ENCODE measurements at regions not wholly inside any gene's neighbourhood (a gene's known extent, or its start where the extent isn't known, plus 50 kb on each side); places are given as distances from the start of the nearest gene placed in this dataset.

GRCh38 chr5:164202338-164202737, 696.9 kb downstream of the MAT2B start:
- Histone ChIP-seq H3K36me3 (no peaks in the 10 kb centered on the region), H3K4me1 (no peaks in the 10 kb centered on the region), H3K4me3 (no peak overlapping the region), H3K9me3 (no peaks in the 10 kb centered on the region), H3K27ac (no peak overlapping the region), H3K27me3 (no peaks in the 10 kb centered on the region)
- no peak for TF ChIP-seq CTCF (IDR thresholded peaks at IDR 0.05)
- DNase-seq (no peak), ATAC-seq (no peak)
- intact Hi-C loops (cut with DNase I) = no loop called here

- TF ChIP-seq CTCF (IDR thresholded peaks at IDR 0.05) = no peak
- no peaks in the 10 kb centered on the region for H3K27me3 ChIP-seq
- intact Hi-C loops (cut with DNase I) = no loop called here
- no peak overlapping the region for H3K4me3 ChIP-seq
- no peaks in the 10 kb centered on the region for H3K4me1 ChIP-seq
- H3K36me3 ChIP-seq = no peaks in the 10 kb centered on the region
- no peaks in the 10 kb centered on the region for H3K9me3 ChIP-seq
- H3K27ac ChIP-seq = no peak overlapping the region
- ATAC-seq (no peak), DNase-seq (no peak)
Observed at GRCh38 chr5:164203581-164204225, 698.3 kb downstream of the MAT2B start.

GRCh38 chr5:164204338-164204946, 699.0 kb downstream of the MAT2B start:
- Histone ChIP-seq H3K27me3 (no peaks in the 10 kb centered on the region), H3K36me3 (no peaks in the 10 kb centered on the region), H3K4me1 (no peaks in the 10 kb centered on the region), H3K9me3 (no peaks in the 10 kb centered on the region), H3K27ac (no peak overlapping the region), H3K4me3 (no peak overlapping the region)
- ATAC-seq = no peak
- intact Hi-C loops (cut with DNase I) = no loop called here
- no peak for TF ChIP-seq CTCF (IDR thresholded peaks at IDR 0.05)
- DNase-seq = no peak

GRCh38 chr5:164206196-164206595, 700.8 kb downstream of the MAT2B start:
- no peak for DNase-seq
- no peak for ATAC-seq
- Histone ChIP-seq H3K36me3 (no peaks in the 10 kb centered on the region), H3K27ac (no peak overlapping the region), H3K4me1 (no peaks in the 10 kb centered on the region), H3K27me3 (no peaks in the 10 kb centered on the region), H3K4me3 (no peak overlapping the region), H3K9me3 (no peaks in the 10 kb centered on the region)
- intact Hi-C loops (cut with DNase I) = no loop called here
- no peak for TF ChIP-seq CTCF (IDR thresholded peaks at IDR 0.05)

GRCh38 chr5:164207646-164208045, 702.2 kb downstream of the MAT2B start:
- Histone ChIP-seq H3K36me3 (no peaks in the 10 kb centered on the region), H3K4me3 (no peak overlapping the region), H3K27ac (no peak overlapping the region), H3K9me3 (no peaks in the 10 kb centered on the region), H3K4me1 (no peaks in the 10 kb centered on the region), H3K27me3 (no peaks in the 10 kb centered on the region)
- TF ChIP-seq CTCF (IDR thresholded peaks at IDR 0.05) = no peak
- intact Hi-C loops (cut with DNase I) = no loop called here
- ATAC-seq (no peak), DNase-seq (no peak)

Data from upper lobe of right lung (tissue), 1 donor.